NCI-H1436 treated with DMSO at 0.1 percent for 48 hours (cell line): ENCODE measurements at regions not wholly inside any gene's neighbourhood (a gene's known extent, or its start where the extent isn't known, plus 50 kb on each side); places are given as distances from the start of the nearest gene placed in this dataset.
"Not testable (repeated sequence)": the region's sequence is repeated elsewhere in the genome, so short reads cannot be mapped to it uniquely, and the experiment has no call there.

Experiments used
- DNase-seq: peaks from one replicate; lab custom pipeline; 2025; lab: John Stamatoyannopoulos, UW

- DNase-seq: no peak
Observed at GRCh38 chr1:98287626-98288025, 366.8 kb upstream of the DPYD start.

DNA sequence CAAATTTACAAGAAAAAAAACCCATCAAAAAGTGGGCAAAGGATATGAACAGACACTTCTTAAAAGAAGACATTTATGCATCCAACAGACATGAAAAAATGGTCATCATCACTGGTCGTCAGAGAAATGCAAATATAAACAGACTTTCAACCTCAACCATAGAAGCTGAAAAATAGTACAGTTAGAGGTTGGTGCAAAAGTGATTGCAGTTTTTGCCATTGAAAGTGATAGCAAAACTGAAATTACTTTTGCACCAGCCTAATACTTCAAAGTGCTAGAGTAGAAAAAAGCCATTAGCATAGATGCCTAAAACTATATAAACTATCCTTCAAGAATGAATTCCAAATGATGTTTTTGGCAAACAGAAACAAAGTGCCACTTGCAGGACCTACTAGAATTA lies 365.8 kb upstream of the DPYD start:
- DNase-seq: no peak

GRCh38 chr1:98285286-98285685 lies 364.5 kb upstream of the DPYD start:
- not testable (repeated sequence) for DNase-seq

DNA sequence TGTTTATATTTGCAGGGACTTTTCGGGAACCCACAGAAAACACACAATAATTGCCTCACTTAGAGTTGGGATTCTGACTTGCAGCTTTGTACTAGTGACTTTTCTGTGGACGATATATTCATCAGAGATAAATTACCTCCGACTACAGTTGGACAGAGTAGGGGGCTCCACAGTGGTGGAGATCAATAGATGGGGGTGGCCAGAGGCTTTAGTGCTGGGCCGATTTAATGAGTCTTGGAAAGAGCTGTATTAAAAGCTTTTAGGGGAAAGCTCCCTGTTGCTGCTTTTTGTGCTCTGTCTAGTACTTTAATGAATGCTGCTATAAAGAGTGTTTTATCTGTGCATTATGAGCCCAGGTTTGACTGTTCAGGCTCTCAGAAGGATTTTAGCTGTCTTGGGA lies 359.2 kb upstream of the DPYD start:
- DNase-seq: no peak

- no peak for DNase-seq
Observed at GRCh38 chr1:98278055-98278454, 357.2 kb upstream of the DPYD start.

DNA sequence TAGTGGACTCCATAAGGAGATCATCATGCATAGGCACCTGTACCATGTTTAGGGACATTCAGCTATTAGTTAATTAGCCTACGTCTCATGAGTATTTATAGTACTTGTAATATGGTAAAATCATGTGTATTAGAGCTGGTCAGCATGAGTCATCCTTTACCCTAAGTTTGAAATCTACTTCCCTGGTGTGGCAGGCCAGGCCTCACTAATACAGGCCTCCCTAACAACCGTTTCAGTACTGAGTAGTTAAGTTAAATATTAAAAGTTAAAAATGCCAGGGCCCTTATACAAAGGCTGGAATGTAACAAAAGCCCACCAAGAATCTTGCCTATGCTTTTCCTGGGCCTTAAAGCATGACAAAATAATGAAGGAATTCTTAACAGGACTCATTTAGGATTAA lies 356.3 kb upstream of the DPYD start:
- DNase-seq: no peak

- no peak for DNase-seq
Observed at GRCh38 chr1:98276514-98276913, 355.7 kb upstream of the DPYD start.

- no peak for DNase-seq
Observed at GRCh38 chr1:98268316-98268715, 347.5 kb upstream of the DPYD start.

- no peak for DNase-seq
Observed at GRCh38 chr1:98267423-98267822, 346.6 kb upstream of the DPYD start.

DNA sequence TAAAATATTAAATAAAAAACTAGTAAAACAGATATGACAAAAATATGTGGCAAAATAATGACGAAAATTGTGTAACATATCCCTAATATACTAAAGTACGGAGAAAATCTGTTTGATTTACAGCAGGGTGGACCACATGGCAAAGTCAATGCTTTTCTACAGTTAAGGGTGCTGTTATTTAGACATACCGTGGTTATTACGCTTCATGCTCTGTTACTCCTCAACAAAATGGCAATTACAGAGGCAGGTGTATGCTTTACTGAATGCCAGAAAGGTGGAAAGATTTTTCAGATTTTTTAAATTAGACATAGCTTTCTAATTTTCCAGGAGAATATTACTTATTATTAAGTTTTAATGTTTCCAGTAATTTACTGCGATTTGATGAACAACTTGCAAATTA lies 343.9 kb upstream of the DPYD start:
- peak; percentile 56 for DNase-seq

GRCh38 chr1:98260839-98261238 lies 340.0 kb upstream of the DPYD start:
- no peak for DNase-seq

DNA sequence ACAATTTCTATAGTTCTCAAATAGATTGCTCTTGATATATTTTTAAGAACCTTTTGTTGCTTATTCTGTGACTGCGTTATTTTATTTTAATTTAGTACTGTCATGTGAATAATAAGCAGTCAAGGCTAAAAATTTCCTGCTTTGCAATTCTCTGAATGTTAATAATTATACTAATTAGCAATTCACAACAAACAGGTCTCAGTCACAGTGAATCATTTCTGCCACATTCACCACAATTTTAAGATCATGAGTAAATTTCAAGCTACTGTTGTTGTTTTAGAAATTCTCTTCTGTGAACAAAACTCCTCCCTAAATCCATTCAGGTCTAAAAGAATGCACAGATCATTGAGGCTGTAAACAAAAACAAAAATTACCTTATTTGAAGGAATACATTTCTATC lies 339.6 kb upstream of the DPYD start:
- no peak for DNase-seq

DNA sequence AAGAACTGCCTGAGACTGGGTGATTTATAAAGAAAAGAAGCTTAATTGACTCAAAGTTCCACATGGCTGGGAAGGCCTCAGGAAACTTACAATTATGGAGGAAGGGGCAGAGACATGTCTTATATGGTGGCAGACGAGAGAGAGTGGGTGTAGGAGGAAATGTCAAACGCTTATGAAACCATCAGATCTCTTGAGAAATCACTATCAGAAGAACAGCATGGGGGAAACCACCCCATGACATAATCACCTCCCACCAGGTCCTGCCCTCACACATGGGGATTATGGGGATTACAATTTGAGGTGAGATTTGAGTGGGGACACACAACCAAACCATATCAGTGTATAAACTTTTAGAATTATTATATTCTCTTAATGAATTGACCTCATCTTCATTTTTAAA lies 335.9 kb upstream of the DPYD start:
- DNase-seq: no peak

- DNase-seq: peak; percentile 13
Observed at GRCh38 chr1:98253145-98253544, 332.3 kb upstream of the DPYD start.

- DNase-seq: no peak
Observed at GRCh38 chr1:98251497-98251896, 330.7 kb upstream of the DPYD start.

GRCh38 chr1:98232678-98233077 lies 311.8 kb upstream of the DPYD start:
- DNase-seq: no peak

DNA sequence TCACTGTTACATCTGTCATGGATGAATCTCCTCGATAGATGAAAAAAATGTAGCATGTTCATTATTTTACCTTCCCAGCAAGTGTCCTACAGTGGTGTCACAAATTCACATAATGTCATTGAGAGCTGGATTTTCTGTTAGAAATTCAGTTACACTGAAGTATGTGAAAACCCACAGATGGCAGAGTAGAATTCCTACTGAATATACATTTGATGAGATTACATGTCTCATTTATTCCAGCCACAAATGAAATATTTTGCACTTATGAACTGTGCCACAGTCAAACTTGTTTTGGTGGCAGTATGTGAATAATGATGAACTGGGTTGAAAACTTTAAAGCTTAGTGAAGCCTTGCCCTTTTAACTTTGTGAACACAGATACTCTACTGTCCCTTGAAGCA lies 301.9 kb upstream of the DPYD start:
- DNase-seq: no peak

DNA sequence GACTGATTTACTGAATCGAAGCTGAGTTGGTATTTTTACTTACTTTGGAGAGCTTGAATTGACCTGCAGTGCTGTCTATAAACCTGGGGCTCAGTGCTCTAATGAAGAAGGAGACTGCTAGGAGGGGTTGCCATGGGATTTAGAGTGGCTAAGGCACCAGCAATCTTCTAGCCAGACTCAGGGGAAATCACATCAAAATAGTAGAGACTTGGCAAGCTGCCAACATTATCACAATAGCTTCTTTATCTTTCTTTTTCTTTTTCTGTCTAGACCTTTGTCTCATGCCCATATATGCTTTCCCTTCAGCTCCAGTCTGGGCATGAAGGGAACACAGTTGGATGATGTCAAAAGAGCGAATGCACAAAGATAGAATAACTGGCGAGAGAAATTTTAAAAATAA lies 301.1 kb upstream of the DPYD start:
- DNase-seq: no peak

GRCh38 chr1:98217601-98218000 lies 296.8 kb upstream of the DPYD start:
- no peak for DNase-seq

DNA sequence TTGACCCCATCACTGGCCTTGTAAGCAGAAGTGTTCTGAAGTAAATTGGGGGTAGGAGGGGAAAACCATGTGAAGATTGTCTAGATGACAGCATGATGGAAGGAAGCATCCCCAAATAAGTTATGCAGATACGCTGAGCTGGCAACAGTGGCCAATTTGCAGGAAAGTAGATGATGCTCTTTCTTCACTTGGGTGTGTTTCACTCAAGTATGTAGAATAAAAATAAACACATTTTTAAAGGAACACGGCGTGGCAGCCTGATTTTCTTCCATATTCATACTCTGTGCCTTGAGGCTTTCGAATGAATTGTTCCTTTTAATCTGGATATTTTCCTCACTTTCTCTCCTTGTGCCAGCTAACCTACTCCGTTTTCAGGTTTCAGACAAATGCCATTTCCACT lies 295.5 kb upstream of the DPYD start:
- DNase-seq: no peak

DNA sequence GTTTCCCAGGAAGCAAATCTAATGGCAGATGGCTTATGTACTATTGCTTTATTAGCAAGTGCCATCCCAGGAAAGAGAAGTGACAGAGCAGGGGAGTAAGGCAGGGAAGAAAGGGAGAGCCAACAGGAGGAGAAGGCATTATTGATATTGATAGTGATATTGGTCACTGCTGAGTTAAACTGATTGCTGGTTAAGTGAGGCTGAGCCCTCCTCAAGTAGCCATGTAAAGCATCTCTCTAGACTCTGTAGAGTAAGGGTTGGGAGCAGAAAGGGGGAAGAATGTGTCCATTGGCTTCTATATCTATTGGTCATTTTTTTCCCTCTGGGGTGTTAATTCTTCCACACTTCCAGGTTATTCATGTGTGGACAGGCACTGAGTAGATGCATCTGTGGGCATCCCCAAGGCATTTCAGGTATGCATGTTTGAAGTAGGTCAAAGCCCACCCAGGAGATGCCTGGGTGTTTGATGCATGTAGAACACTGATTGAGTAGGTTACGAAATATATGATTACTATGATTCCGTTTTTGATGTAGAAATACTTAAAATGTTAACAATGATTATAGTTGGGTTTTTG lies 290.5 kb upstream of the DPYD start:
- DNase-seq: no peak

DNA sequence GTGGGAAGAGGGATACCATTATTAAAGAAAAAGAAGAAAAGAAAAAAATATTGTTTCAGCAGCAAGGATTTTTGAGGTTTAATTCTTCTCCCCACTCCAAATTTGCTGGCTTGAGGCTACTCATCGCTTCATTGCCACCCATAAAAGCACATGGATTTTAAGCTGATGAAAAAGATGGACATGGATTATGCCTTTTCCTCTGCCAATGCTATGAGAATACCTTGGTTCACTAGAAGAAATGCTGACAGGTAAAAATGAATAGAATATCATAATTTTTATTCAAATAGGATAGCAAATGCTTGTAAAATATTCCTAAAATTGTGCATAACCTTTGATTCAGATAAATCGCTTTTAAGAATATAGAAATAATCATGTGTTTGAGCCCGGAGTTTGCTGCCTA lies 289.7 kb upstream of the DPYD start:
- DNase-seq: no peak

- no peak for DNase-seq
Observed at GRCh38 chr1:98210064-98210463, 289.2 kb upstream of the DPYD start.

DNA sequence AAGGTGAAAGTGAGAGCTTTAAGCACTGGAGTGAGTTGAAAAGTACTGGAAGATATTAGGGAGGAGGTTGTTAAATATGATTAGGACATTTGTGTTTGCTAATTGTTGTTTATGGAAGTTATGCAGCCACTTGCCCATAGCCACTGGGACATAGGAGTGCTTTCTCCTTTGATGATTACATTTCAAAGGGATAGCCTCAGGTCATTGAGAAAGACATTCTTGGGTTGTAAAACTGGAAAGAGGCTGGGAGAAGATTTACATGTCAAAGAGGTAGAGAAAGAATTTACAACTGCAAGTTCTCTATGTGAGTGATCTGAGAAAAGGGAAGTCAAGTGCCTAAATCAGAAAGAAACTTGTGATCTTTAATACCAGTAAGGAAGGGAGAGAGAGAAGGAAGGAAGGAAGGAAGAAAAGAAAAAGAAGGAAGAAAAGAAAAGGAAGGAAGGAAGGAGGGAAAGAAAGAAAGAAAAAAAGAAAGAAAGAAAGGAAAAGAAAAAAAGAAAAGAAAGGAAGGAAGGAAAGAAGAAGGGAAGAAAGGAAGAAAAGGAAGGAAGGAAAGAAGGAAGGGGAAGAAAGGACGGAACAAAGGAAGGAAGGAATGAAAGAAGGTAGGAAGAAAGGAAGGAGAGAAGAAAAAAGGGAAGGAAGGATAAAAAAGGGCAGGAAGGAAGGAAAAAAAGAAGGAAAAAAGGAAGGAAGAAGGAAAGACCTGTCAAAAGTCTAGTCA lies 284.6 kb upstream of the DPYD start:
- no peak for DNase-seq
